Left ventricle myocardium inferior (tissue), 1 donor: ENCODE measurements at regions not wholly inside any gene's neighbourhood (a gene's known extent, or its start where the extent isn't known, plus 50 kb on each side); places are given as distances from the start of the nearest gene placed in this dataset.

Experiments used
- DNase-seq: peaks from one replicate; pipeline ENCODE4 v3.0.0-alpha.2; 2020
- H3K27ac ChIP-seq: fragments of 200-600 bp; replicated peaks from 2 replicates; pipeline ENCODE4 v1.8.0; 2021
- H3K27me3 ChIP-seq: fragments of 200-600 bp; 2 replicates; pipeline ENCODE4 v1.8.0; 2021; ENCODE audit warnings: low read depth
- H3K36me3 ChIP-seq: fragments of 200-600 bp; 2 replicates; pipeline ENCODE4 v1.8.0; 2021
- H3K4me1 ChIP-seq: fragments of 200-600 bp; 2 replicates; pipeline ENCODE4 v1.8.0; 2021
- H3K4me3 ChIP-seq: fragments of 200-600 bp; 2 replicates; pipeline ENCODE4 v1.8.0; 2021; ENCODE audit warnings: mild to moderate bottlenecking, moderate library complexity
- H3K9me3 ChIP-seq: fragments of 200-600 bp; replicated peaks from 2 replicates; pipeline ENCODE4 v1.8.0; 2021
- CTCF ChIP-seq: fragments of 200-600 bp; IDR thresholded peaks from 2 replicates; pipeline ENCODE4 v1.8.0; 2021; ENCODE audit warnings: antibody characterized with exemption, mild to moderate bottlenecking, borderline replicate concordance
- intact Hi-C: fragments of 100-400 bp; cut with micrococcal nuclease; formaldehyde crosslinking; loops from one replicate; pipeline ENCODE4 v1.11.0; 2022
- donor health status: DM: no; HTN: yes; CAD: no; lungs with severe emphysema.

GRCh38 chr5:159814222-159814621, 102.1 kb upstream of the ADRA1B start:
- H3K4me3 ChIP-seq: no peak overlapping the region
- no peak overlapping the region for H3K27ac ChIP-seq
- intact Hi-C loops: no loop called here
- no peaks in the 10 kb centered on the region for H3K27me3 ChIP-seq
- no peak for DNase-seq
- no peaks in the 10 kb centered on the region for H3K36me3 ChIP-seq
- H3K9me3 ChIP-seq: peaks cover 7% of the 10 kb centered on the region
- H3K4me1 ChIP-seq: no peaks in the 10 kb centered on the region
- TF ChIP-seq CTCF: no peak

- DNase-seq: no peak
- H3K27ac ChIP-seq: no peak overlapping the region
- no peaks in the 10 kb centered on the region for H3K27me3 ChIP-seq
- H3K36me3 ChIP-seq: no peaks in the 10 kb centered on the region
- H3K4me1 ChIP-seq: no peaks in the 10 kb centered on the region
- no peak overlapping the region for H3K4me3 ChIP-seq
- peaks cover 6% of the 10 kb centered on the region for H3K9me3 ChIP-seq
- TF ChIP-seq CTCF: no peak
- intact Hi-C loops: no loop called here
Measured at GRCh38 chr5:159814805-159815585, 101.3 kb upstream of the ADRA1B start.

GRCh38 chr5:159817262-159818029, 98.8 kb upstream of the ADRA1B start:
- no peak overlapping the region for H3K4me3 ChIP-seq
- H3K9me3 ChIP-seq: no peaks in the 10 kb centered on the region
- TF ChIP-seq CTCF: no peak
- H3K27me3 ChIP-seq: peaks cover 11% of the 10 kb centered on the region
- intact Hi-C loops: no loop called here
- H3K27ac ChIP-seq: no peak overlapping the region
- DNase-seq: no peak
- H3K4me1 ChIP-seq: no peaks in the 10 kb centered on the region
- H3K36me3 ChIP-seq: no peaks in the 10 kb centered on the region

- Histone ChIP-seq H3K27ac (peak overlapping the region; percentile 84), H3K4me3 (no peak overlapping the region), H3K4me1 (no peaks in the 10 kb centered on the region), H3K27me3 (peaks cover 11% of the 10 kb centered on the region), H3K9me3 (no peaks in the 10 kb centered on the region), H3K36me3 (no peaks in the 10 kb centered on the region)
- no peak for TF ChIP-seq CTCF
- DNase-seq: peak; percentile 72
- intact Hi-C loops: no loop called here
Measured at GRCh38 chr5:159819591-159820411, 96.5 kb upstream of the ADRA1B start.

- intact Hi-C loops: no loop called here
- no peak for DNase-seq
- H3K27ac ChIP-seq: peak overlapping the region; percentile 84
- no peak for TF ChIP-seq CTCF
- H3K4me1 ChIP-seq: peaks cover 5% of the 10 kb centered on the region
- H3K27me3 ChIP-seq: peaks cover 11% of the 10 kb centered on the region
- no peaks in the 10 kb centered on the region for H3K9me3 ChIP-seq
- no peak overlapping the region for H3K4me3 ChIP-seq
- H3K36me3 ChIP-seq: no peaks in the 10 kb centered on the region
Measured at GRCh38 chr5:159820692-159821091, 95.6 kb upstream of the ADRA1B start.
